ENCODE measurements at regions not wholly inside any gene's neighbourhood (a gene's known extent, or its start where the extent isn't known, plus 50 kb on each side); places are given as distances from the start of the nearest gene placed in this dataset.

DNA sequence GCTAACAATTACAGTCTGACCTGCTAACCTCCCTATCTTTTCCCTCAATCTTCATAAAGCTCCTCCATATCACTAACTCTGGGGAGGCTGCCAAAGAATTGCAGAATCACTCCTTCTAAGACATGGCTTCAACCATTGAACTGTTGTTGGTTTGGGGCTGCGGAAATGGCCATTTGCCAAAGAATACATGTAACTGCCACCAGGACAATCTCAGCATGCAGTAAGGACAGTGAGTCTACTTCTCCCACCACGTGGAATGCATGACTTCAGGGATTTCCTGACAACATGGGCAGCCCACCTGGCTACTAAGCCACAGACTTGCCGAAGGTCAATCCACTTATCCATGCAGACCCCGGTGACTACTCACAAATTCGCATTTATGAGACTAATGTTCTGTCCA, 104.3 kb upstream of the NUDT7 start:
- H3K9me3 ChIP-seq (ENCODE audit: low read length) = no peaks in the 10 kb centered on the region
- H3K9me2 ChIP-seq (ENCODE audit: low read depth, low read length) = no peaks in the 10 kb centered on the region
- H3K27me3 ChIP-seq (ENCODE audit: insufficient read depth, low read length) = no peaks in the 10 kb centered on the region
- no peaks in the 10 kb centered on the region for H3K36me3 ChIP-seq (ENCODE audit: insufficient read depth, low read length)
- no peak overlapping the region for H2AFZ ChIP-seq (ENCODE audit: low read length)
- no peaks in the 10 kb centered on the region for H3K79me2 ChIP-seq (ENCODE audit: insufficient read depth, low read length)
- no peak overlapping the region for H3K27ac ChIP-seq (ENCODE audit: low read depth, low read length, poor library complexity, severe bottlenecking)
- H4K20me1 ChIP-seq (ENCODE audit: insufficient read depth, low read length) = no peaks in the 10 kb centered on the region
- no peak overlapping the region for H3K4me2 ChIP-seq (ENCODE audit: low read length)
- no peak overlapping the region for H3K4me3 ChIP-seq (ENCODE audit: low read depth, low read length, poor library complexity, severe bottlenecking)
- TF ChIP-seq, protein P1, sequence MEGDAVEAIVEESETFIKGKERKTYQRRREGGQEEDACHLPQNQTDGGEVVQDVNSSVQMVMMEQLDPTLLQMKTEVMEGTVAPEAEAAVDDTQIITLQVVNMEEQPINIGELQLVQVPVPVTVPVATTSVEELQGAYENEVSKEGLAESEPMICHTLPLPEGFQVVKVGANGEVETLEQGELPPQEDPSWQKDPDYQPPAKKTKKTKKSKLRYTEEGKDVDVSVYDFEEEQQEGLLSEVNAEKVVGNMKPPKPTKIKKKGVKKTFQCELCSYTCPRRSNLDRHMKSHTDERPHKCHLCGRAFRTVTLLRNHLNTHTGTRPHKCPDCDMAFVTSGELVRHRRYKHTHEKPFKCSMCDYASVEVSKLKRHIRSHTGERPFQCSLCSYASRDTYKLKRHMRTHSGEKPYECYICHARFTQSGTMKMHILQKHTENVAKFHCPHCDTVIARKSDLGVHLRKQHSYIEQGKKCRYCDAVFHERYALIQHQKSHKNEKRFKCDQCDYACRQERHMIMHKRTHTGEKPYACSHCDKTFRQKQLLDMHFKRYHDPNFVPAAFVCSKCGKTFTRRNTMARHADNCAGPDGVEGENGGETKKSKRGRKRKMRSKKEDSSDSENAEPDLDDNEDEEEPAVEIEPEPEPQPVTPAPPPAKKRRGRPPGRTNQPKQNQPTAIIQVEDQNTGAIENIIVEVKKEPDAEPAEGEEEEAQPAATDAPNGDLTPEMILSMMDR (IDR thresholded peaks at IDR 0.05; ENCODE audit: low read length) = no peak
- no peak for TF ChIP-seq EZH2 (IDR thresholded peaks at IDR 0.05; ENCODE audit: borderline replicate concordance, low read length)
- H3K4me1 ChIP-seq (ENCODE audit: insufficient read depth, low read length, severe bottlenecking) = no peaks in the 10 kb centered on the region
- no peak overlapping the region for H3K9ac ChIP-seq (ENCODE audit: low read length)
- H3F3A ChIP-seq (ENCODE audit: insufficient read depth, low read length) = no peaks in the 10 kb centered on the region

DNA sequence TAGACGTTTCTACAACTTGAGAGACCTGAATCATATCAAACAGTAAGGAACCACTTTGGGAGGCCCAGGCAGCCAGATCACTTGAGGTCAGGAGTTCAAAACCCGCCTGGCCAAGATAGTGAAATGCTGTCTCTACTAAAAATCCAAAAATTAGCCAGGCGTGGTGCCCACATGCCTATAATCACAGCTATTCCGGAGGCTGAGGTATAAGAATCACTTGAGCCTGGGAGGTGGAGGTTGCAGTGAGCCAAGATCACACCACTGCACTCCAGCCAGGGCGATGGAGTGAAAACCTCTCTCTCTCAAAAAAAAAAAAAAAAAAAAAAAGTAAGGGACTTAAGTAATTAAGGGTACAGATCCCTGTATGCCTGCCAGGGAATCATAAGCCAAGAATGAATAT, 103.4 kb upstream of the NUDT7 start:
- Histone ChIP-seq H2AFZ (ENCODE audit: low read length) (no peak overlapping the region), H3K9me2 (ENCODE audit: low read depth, low read length) (no peaks in the 10 kb centered on the region), H3K9ac (ENCODE audit: low read length) (no peak overlapping the region)

DNA sequence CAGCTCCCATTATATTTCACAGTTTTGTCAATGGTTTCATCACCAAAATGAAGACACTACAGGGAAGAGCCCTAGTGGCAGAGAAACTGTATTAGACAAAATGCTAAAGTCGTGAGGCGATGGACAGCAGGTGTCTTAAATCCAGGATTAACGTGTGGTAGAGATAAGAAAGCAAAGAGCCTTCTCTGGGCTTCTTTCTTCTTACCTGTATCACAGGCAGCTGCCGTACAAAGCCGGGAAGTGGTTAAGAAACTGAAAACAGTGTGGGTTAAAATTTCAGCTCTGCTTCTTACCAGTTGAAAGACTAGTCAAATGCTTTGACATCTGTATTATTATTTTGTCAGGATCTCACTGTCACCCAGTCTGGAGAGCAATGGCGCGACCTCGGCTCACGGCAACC, 98.2 kb upstream of the NUDT7 start:
- Histone ChIP-seq H3K9me3 (ENCODE audit: low read length) (no peaks in the 10 kb centered on the region), H3K27me3 (ENCODE audit: insufficient read depth, low read length) (no peaks in the 10 kb centered on the region), H3K4me2 (ENCODE audit: low read length) (no peak overlapping the region), H3K36me3 (ENCODE audit: insufficient read depth, low read length) (no peaks in the 10 kb centered on the region), H3K4me3 (ENCODE audit: low read depth, low read length, poor library complexity, severe bottlenecking) (no peak overlapping the region), H3K79me2 (ENCODE audit: insufficient read depth, low read length) (no peaks in the 10 kb centered on the region), H4K20me1 (ENCODE audit: insufficient read depth, low read length) (no peaks in the 10 kb centered on the region), H3K4me1 (ENCODE audit: insufficient read depth, low read length, severe bottlenecking) (no peaks in the 10 kb centered on the region), H2AFZ (ENCODE audit: low read length) (no peak overlapping the region), H3K9ac (ENCODE audit: low read length) (no peak overlapping the region), H3F3A (ENCODE audit: insufficient read depth, low read length) (no peaks in the 10 kb centered on the region), H3K9me2 (ENCODE audit: low read depth, low read length) (no peaks in the 10 kb centered on the region), H3K27ac (ENCODE audit: low read depth, low read length, poor library complexity, severe bottlenecking) (no peak overlapping the region)
- TF ChIP-seq EZH2 (IDR thresholded peaks at IDR 0.05; ENCODE audit: borderline replicate concordance, low read length) = no peak
- TF ChIP-seq, protein P1 (IDR thresholded peaks at IDR 0.05; ENCODE audit: low read length) = no peak

More for the DNA sequence above, 103.4 kb upstream of the NUDT7 start:
- H3F3A ChIP-seq (ENCODE audit: insufficient read depth, low read length) = no peaks in the 10 kb centered on the region
- H4K20me1 ChIP-seq (ENCODE audit: insufficient read depth, low read length) = no peaks in the 10 kb centered on the region
- H3K4me2 ChIP-seq (ENCODE audit: low read length) = no peak overlapping the region
- H3K36me3 ChIP-seq (ENCODE audit: insufficient read depth, low read length) = no peaks in the 10 kb centered on the region
- no peaks in the 10 kb centered on the region for H3K27me3 ChIP-seq (ENCODE audit: insufficient read depth, low read length)
- TF ChIP-seq EZH2 (IDR thresholded peaks at IDR 0.05; ENCODE audit: borderline replicate concordance, low read length) = no peak
- TF ChIP-seq, protein P1 (IDR thresholded peaks at IDR 0.05; ENCODE audit: low read length) = no peak
- no peak overlapping the region for H3K27ac ChIP-seq (ENCODE audit: low read depth, low read length, poor library complexity, severe bottlenecking)
- no peaks in the 10 kb centered on the region for H3K9me3 ChIP-seq (ENCODE audit: low read length)
- no peak overlapping the region for H3K4me3 ChIP-seq (ENCODE audit: low read depth, low read length, poor library complexity, severe bottlenecking)
- H3K79me2 ChIP-seq (ENCODE audit: insufficient read depth, low read length) = no peaks in the 10 kb centered on the region
- H3K4me1 ChIP-seq (ENCODE audit: insufficient read depth, low read length, severe bottlenecking) = no peaks in the 10 kb centered on the region
